HG03095 (cell line): ENCODE measurements at regions not wholly inside any gene's neighbourhood (a gene's known extent, or its start where the extent isn't known, plus 50 kb on each side); places are given as distances from the start of the nearest gene placed in this dataset.
"Not testable (repeated sequence)": the region's sequence is repeated elsewhere in the genome, so short reads cannot be mapped to it uniquely, and the experiment has no call there.

Source experiments
- ATAC-seq: cut with Tn5 transposase; IDR thresholded peaks from one replicate; pipeline ENCODE4 v1.9.1; 2021; ENCODE audit warnings: moderate library complexity; ENCODE audit not compliant: unreplicated experiment

DNA sequence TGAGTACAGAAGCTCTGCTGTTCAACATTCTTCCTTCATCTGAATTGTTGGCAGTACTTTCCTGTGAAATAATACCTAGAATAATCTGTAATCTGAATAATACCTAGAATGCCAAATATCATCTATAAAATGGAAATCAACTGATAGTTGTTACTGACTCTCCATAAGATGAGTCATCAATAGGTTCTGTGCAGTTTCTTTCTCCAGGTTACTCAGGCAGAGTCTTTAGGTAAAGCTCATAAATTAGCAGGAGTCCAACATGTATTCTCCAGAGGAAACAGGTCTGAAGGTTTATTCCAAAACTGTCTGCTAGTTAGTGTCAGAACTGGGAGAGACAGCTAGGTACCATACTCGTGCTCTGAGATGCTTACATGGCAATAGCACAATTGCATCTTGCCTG, 282.0 kb upstream of the MAP2 start:
- ATAC-seq, result no peak

DNA sequence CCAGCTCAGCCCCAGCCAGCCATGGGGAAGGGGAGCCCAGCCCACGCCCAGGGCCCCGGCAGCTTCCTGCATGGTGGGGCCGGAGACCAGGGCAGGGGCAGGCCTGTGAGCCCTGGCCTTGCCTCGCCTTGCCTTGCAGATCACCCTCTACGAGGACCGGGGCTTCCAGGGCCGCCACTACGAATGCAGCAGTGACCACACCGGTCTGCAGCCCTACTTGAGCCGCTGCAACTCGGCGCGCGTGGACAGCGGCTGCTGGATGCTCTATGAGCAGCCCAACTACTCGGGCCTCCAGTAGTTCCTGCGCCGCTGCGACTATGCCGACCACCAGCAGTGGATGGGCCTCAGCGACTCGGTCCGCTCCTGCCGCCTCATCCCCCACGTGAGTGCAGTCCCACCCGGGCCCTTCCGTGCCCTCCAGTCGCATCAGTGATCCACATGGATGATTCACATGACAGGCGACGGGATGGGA, 278.6 kb upstream of the MAP2 start:
- not testable (repeated sequence) for ATAC-seq

DNA sequence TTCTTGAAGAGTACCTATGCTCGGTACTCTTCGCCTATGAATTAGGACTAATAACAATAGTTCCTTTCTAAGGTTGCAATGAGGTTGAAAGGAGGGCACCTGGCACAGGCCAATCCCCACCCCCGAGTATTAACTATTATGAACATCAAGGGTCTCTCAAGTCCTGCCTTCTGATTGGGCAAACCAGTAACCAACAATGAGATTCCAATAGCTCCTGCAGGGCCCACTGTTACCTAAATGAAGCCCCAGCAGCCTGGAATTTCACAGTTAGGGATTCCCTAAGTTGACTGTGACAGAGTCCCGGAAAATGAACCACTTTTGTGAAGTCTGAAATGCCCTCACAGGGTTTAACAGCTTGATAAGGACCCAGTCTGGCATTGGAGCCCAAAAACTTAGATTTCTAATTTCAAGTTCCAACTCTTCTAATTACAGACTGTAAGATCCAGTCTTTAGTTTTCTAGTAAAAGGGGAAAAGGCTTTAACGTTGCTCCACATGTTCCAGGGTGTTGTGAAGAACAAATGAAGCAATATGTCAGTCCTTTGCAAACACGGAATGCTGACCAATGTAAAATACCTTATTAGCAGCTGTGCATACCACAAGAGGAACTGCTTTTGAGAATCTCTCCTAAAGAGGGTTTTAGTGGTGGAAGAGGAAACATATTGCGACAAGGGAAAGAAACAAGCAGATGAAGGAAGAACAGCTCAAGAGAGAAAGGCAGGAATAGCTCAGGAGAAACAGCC, 277.7 kb upstream of the MAP2 start:
- peak; percentile 32 for ATAC-seq

DNA sequence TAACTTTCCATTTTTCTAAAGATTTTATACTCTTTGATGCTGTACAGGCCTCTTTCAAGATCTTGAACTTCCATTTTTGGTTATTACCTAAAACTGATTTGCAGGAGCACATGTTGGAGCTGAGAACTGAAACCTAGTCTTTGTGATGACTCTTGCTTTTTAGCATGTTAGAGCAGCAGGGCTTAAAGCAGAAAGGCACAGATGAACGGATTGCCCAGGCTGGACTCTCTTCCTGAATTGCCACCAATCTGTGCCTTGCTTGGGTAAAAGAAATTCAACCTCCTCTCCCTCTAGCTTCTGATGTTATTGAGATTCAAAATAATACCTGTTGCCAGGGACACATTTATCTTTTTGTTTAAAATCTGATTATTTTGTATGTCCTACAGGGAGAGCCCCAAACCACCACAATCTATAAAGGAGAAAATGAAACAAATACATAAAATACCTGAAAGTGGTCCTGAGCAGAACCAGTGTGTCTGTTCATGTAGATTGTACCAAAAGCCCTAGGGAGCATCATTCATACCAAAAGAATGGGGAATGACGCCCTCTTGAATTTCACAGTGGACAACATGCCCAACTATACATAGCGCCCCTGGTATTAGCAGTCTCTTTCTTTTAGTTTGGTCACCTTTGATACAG, 277.0 kb upstream of the MAP2 start:
- ATAC-seq, result peak; percentile 44

DNA sequence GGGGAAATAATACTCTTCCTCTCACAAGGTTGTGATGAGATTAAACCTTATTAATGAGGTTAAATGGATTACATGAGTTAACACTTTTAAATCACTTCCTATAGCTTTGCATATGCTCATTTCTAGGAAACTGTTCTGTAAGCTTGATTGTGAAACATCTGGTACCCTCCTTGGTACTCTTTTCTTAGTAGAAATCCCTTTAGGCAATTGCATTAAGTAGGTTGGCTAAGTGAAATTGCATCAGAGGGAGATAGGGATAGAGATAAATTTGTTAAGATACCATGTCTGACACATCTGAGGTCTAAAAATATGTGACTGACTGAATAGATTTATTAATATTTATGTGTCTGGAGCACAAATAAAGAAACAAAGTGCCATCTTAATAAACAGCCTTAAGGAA, 275.9 kb upstream of the MAP2 start:
- no peak for ATAC-seq

DNA sequence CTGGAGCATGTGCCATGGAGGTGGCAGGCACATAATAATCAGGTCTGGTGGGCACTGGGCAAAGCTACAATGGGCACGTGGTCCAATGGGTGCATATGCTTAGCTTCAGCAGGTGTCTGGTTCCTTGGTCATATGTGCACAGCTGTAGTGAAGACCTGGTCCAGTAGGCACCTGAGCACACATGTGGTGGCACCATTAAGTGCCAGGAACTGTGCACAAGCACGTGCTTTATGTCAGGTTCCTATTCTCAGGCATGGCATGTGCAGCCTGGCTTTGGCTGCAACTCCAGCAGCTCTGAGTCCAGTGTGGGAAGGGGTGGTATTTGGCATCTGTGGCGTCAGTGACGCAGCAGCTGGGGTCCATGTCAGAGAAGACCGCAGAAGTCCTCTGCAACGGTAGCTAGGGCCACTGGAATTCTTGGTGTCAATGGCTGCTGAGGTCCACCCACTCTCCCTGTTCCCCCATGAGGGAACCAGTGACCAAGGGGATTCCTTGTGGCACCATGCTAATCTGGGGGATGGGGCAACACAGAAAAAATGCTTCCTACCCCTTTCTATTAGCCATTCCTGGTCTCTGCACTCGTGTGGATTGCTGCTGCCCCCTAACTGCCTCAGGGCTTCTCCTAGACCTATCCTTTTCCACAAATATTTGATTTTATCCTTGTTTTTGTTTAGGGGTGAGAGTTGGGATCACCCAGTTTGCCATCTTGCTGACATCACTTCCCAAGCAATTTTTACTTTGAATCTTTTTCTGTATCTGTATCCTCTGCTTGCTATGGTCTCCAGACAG, 262.9 kb upstream of the MAP2 start:
- ATAC-seq, result no peak

DNA sequence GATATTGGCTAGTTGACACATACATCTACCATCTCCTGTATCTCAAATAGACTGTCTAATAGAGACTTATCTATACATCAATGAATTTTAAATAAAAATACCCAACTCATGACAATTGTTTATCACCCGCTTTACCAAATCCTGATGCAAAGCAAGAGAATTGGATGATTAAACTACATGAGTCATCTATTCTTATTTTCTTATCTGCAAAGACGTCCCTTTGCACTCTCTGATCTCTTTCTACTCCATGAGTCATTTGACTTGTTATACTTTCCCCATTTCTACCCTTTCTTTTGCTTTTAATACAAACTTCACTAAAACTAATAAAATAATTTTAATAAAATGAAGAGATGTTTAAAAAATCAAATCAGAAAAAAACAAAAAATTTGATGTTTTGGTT, 261.7 kb upstream of the MAP2 start:
- ATAC-seq, result no peak

DNA sequence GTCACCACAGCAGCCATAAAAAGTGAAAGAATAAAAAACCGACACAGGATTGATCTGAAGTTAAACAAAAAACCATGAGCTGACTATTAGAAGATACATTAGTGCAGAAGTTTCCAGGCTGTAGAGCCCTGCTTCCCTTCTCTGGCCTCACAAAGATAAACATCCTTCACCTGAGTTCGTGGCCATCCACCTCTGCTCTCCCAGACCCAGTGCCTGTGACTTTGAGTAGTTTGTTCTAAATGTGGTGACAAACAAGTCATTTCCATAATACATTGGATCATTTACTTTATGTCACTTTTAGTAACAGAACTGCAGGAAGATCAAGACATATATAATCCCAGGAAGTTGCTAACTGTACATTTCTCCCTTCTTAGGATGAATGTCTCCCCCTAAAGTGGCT, 241.9 kb upstream of the MAP2 start:
- ATAC-seq, result no peak

DNA sequence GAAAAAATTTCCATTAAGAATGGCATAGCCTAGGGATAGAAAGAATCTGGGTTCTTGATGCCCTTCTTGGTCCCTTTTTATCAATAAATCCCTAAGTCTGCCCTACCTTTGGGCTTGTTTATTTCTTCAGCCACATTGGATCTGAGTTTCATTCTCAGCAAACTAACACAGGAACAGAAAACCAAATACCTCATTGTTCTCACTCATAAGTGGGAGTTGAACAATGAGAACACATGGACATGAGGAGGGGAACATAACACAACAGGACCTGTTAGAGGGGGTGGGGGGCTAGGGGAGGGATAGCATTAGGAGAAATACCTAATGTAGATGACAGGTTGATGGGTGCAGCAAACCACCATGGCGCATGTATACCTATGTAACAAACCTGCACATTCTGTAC, 237.0 kb upstream of the MAP2 start:
- ATAC-seq, result not testable (repeated sequence)

DNA sequence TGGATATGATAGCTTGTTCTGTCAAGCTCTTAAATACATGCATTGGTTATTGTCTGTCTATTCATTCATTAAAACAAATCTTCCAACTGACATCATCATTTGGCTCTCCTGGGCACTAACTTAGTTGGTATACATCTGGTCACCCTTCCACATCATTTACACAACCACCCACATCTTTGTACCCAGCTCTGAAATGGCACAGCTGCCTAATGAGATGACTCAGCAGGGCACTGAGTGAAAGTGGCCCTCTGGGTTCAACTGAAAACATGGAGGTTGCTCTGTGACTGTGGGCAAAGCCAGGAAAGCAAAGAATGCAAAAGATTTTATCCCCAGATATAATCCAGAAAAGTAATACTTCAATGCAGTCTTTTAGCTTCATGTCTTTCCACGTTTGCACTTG, 234.0 kb upstream of the MAP2 start:
- no peak for ATAC-seq

DNA sequence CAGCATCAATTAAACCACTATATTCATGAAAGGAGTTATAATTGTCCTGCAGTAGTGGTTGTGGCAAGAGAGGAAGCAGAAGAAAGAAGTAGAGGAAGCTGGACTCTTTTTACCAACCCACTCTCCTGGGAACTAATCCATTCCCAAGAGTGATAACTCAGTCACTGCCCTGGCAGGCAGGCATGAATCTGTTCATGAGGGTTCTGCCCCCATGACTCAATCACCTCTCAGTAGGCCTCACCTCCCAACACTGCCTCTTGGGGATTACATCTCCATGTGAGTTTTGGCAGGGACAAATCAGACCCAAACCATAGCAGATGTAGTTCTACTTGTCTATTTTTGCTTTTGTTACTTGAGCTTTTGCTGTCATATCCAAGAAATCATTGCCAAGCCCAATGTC, 232.7 kb upstream of the MAP2 start:
- ATAC-seq, result no peak

DNA sequence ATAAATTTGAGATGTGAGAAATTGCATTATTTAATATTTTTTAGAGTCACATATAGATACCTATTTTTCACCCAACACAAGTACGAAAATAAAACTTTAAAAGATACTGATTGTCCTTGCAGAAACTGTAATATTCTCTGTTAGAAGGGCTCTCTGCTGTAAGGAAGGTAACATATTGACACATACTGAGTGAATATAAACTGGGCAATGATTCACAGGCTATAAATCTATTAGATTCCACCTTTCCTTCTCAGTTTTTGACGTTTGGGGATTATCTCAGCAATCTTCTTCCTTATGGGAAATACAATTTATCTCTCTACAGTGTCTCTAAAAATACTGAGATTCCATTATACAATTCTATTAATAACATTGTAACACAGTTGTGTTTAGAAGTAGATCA, 229.1 kb upstream of the MAP2 start:
- no peak for ATAC-seq

DNA sequence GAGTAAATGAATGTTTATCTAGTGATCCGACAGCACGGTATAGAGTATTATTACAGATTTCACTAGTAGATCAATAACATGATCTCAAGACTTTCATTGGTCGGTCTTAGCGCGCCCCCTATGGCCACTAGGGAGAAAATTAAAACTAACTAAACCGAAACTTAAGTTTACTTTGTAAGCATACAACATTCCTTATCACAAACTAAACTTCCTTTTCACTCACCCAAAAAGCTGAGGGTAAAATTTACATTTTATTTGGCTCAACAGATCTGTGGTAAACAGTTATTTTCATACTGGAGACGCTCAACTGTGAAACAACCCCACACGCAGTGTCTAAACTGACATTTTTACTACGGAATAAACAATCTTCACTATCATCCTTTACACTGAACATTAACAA, 215.6 kb upstream of the MAP2 start:
- peak; percentile 63 for ATAC-seq

DNA sequence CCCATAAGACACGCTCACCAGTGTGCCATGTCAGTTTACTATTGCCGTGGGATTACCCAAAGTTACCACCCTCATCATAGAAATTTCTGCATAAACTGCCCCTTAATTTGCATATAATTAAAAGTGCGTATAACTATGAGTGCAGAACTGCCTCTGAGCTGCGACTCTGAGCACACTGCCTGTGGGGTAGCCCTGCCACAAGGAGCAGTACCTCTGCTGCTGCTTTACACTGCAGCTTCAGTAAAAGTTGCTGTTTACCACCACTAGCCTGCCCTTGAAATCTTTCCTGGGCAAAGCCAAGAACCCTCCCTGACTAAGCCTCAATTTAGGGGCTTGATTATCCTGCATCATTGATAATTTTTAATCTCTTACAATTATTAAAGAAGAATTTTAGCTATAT, 213.9 kb upstream of the MAP2 start:
- ATAC-seq, result no peak

DNA sequence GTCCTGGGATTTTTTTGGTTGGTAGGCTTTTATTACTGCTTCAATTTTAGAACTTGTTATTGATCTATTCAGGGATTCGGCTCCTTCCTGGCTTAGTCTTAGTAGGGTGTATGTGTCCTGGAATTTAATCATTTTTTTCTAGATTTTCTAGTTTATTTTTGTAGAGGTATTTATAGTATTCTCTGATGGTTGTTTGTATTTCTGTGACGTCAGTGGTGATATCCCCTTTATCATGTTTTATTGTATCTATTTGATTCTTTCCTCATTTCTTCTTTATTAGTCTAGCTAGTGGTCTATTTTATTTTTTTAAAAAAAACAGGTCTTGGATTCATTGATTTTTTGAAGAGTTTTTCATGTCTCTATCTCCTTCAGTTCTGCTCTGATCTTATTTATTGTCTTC, 193.3 kb upstream of the MAP2 start:
- ATAC-seq, result no peak

DNA sequence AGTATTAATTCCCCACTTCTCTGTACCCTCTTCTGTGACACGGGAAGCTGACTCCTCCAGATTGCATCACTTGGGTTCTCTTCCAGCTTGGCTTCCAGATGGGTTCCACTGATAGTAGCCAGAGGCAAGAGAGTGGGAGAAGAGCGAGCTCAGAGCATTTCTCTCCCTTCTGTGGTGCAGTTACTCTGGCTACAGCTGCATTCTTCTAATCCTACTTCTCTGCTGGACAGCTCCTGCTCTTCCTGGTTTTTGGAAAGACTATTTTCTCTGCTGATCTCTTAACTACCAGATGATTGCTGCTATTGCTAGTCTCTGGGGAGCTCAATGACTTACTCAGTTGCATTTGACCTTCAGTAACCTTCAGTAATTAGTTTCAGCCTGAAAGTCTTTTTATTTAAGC, 187.5 kb upstream of the MAP2 start:
- ATAC-seq, result no peak

DNA sequence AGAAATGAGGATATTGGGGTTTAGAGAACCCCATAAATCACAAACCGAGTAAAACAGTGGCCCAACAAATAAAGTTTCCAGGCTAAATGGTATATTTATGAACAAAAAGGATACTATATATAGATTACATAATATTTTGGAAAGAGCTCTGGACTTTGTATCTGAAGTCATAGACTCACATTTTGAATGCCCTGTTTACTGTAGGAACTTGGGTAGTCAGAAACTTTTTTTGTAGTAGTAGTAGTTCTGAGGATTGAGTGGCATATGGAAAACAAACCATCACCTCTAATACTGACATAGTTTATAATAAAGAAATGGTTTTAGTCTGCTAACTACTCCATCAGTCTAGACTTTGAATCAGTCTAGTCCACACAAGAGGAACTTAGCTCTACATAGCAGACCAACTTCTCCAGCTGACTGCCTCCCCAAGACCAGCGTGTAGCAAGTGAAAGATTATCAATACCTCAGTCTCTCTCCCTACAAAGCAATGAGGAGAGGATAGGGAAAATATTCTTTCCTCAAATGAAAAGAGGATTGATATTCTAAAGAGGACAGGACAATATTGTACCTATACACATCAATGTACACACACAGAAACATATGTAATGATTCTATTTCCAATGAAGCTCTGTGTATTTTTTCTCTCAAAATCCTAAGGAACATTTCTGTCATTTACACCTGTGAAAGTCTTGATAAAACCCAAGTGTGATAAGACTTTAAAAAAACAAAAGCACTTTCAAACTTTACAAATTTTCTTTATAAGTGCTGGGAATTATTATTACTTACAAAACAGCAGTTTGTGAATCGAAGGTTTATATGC, 184.9 kb upstream of the MAP2 start:
- ATAC-seq, result no peak

DNA sequence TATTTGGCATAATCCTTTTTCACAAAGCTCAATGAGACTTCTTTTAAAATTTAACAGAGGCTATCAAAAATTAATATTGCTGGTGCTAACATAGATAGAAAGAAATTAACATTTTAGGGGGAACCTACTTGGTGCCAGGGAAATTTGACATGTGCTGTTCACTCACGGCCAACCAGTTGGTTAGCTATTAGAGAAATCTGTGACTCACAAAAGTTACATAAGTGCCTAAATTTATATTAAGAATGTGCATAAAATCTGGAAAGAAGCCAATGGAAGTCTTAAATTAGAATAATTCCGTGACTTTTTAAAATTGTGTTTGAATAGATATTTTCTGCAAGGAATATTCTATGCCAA, 184.3 kb upstream of the MAP2 start:
- no peak for ATAC-seq

DNA sequence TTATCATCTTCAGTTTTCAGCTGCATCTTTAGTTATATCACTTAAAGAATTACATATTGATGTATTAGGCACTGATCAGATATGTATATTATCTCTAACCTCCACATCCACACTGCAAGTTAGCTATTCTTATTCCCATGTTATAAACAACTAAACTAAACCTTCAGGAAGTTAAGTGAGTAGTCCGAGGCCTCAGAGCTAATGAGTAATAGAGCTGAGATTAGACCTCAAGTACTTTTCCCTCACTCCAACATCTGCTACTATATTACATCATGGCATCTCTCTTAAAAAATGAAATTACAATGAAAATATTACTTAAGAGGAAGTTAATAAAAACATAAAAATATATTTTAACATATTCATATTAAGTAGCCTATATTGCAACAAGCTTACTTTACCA, 183.6 kb upstream of the MAP2 start:
- ATAC-seq, result no peak

DNA sequence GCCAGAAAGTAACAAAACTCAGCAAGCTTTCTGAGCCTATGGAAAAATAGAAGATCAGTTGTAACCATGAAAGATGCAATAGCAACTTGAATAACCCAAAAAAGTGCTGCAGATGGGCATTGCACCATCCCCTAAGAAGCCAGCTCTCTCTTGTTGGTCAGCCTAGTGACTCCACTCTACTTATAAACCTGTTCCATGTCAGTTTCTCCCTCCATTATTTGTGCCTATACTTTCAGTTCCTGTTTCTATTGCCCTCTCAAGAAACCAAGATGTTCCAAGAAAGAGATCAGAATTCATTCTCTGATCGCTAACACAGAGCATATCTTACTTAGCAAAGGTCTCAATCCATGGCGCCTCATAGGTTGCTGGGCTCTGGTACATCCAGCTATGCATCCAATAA, 170.3 kb upstream of the MAP2 start:
- no peak for ATAC-seq

DNA sequence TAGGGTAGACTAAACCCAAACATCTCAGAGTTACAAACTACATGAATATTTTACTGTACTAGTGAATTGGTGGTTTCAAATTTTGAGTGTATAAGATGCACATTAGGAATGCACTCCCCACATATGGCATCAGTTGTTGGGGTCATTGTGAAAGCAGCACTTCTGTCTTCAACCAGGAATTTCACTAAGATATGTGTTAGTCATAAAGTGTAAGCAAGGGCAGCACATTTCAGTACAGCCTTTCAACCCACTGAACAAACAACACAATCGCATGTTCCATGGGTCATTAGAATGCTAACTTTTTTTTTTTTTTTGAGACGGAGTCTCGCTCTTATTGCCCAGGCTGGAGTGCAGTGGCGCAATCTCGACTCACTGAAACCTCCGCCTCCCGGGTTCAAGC, 164.1 kb upstream of the MAP2 start:
- no peak for ATAC-seq
